H9 (cell line): ENCODE measurements at regions not wholly inside any gene's neighbourhood (a gene's known extent, or its start where the extent isn't known, plus 50 kb on each side); places are given as distances from the start of the nearest gene placed in this dataset.

Source experiments
- DNase-seq: peaks from one replicate; pipeline ENCODE4 v3.0.0-alpha.2; 2017
- H2AFZ ChIP-seq: one replicate; pipeline ENCODE4 v1.6.1; 2013; ENCODE audit warnings: mild to moderate bottlenecking, low read length, control low read depth, moderate library complexity
- H2AK5ac ChIP-seq: 2 replicates; pipeline ENCODE4 v1.6.1; 2013; ENCODE audit warnings: low read length, control low read depth, mixed read lengths; ENCODE audit not compliant: insufficient read length
- H2BK120ac ChIP-seq: one replicate; pipeline ENCODE4 v1.6.1; 2013; ENCODE audit warnings: low read depth, mild to moderate bottlenecking, low read length, control low read depth, inconsistent platforms; ENCODE audit not compliant: poor library complexity, severe bottlenecking
- H2BK12ac ChIP-seq: 2 replicates; pipeline ENCODE4 v1.6.1; 2013; ENCODE audit warnings: low read length, control low read depth, mixed read lengths, low read depth; ENCODE audit not compliant: insufficient read length
- H2BK15ac ChIP-seq: 2 replicates; pipeline ENCODE4 v1.6.1; 2013; ENCODE audit warnings: low read depth, low read length, control low read depth
- H2BK20ac ChIP-seq: one replicate; pipeline ENCODE4 v1.6.1; 2013; ENCODE audit warnings: low read depth, mild to moderate bottlenecking, low read length, control low read depth, inconsistent platforms; ENCODE audit not compliant: poor library complexity, severe bottlenecking
- H2BK5ac ChIP-seq: 2 replicates; pipeline ENCODE4 v1.6.1; 2013; ENCODE audit warnings: low read length, control low read depth, mixed read lengths; ENCODE audit not compliant: insufficient read length
- H3K14ac ChIP-seq: 2 replicates; pipeline ENCODE4 v1.6.1; 2013; ENCODE audit warnings: low read length, control low read depth; ENCODE audit not compliant: insufficient read depth
- H3K18ac ChIP-seq: 2 replicates; pipeline ENCODE4 v1.6.1; 2013; ENCODE audit warnings: low read depth, mild to moderate bottlenecking, mixed read lengths, low read length, control low read depth; ENCODE audit not compliant: insufficient read length
- H3K23ac ChIP-seq: 2 replicates; pipeline ENCODE4 v1.6.1; 2013; ENCODE audit warnings: low read length, control low read depth, mixed read lengths, low read depth; ENCODE audit not compliant: insufficient read length
- H3K23me2 ChIP-seq: 2 replicates; pipeline ENCODE4 v1.6.1; 2013; ENCODE audit warnings: low read depth, mild to moderate bottlenecking, mixed read lengths, low read length, control low read depth; ENCODE audit not compliant: insufficient read length, poor library complexity, severe bottlenecking
- H3K27ac ChIP-seq: 2 replicates; pipeline ENCODE4 v1.5.1; 2013; ENCODE audit warnings: low read length, control low read depth, mixed read lengths, low read depth; ENCODE audit not compliant: insufficient read length
- H3K27me3 ChIP-seq: 2 replicates; pipeline ENCODE4 v1.6.1; 2013; ENCODE audit warnings: low read length, control low read depth, inconsistent platforms; ENCODE audit not compliant: insufficient read depth
- H3K4ac ChIP-seq: 2 replicates; pipeline ENCODE4 v1.6.1; 2013; ENCODE audit warnings: low read depth, mild to moderate bottlenecking, control low read depth, inconsistent platforms, low read length, moderate library complexity
- H3K4me1 ChIP-seq: 2 replicates; pipeline ENCODE4 v1.6.1; 2013; ENCODE audit warnings: low read length, control low read depth, inconsistent platforms; ENCODE audit not compliant: insufficient read depth
- H3K4me2 ChIP-seq: 2 replicates; pipeline ENCODE4 v1.6.1; 2013; ENCODE audit warnings: low read length, control low read depth, mixed read lengths; ENCODE audit not compliant: insufficient read length, insufficient read depth
- H3K56ac ChIP-seq: 2 replicates; pipeline ENCODE4 v1.6.1; 2013; ENCODE audit warnings: low read depth, mild to moderate bottlenecking, mixed read lengths, low read length, control low read depth; ENCODE audit not compliant: insufficient read length
- H3K79me1 ChIP-seq: 2 replicates; pipeline ENCODE4 v1.6.1; 2013; ENCODE audit warnings: low read depth, mild to moderate bottlenecking, moderate library complexity, low read length, control low read depth, inconsistent platforms; ENCODE audit not compliant: insufficient read depth, poor library complexity, severe bottlenecking
- H3K79me2 ChIP-seq: 2 replicates; pipeline ENCODE4 v1.6.1; 2013; ENCODE audit warnings: low read length, control low read depth, inconsistent platforms; ENCODE audit not compliant: insufficient read depth
- H3K9ac ChIP-seq: 2 replicates; pipeline ENCODE4 v1.6.1; 2013; ENCODE audit warnings: low read length, control low read depth, mixed read lengths; ENCODE audit not compliant: insufficient read length; ENCODE audit errors: extremely low read depth
- H3K9me3 ChIP-seq: one replicate; pipeline ENCODE4 v1.6.1; 2013; ENCODE audit warnings: low read depth, low read length, inconsistent platforms; ENCODE audit not compliant: control insufficient read depth
- H3T11ph ChIP-seq: one replicate; pipeline ENCODE4 v1.6.1; 2013; ENCODE audit warnings: mild to moderate bottlenecking, low read length, control low read depth, inconsistent platforms
- H4K20me1 ChIP-seq: one replicate; pipeline ENCODE4 v1.6.1; 2013; ENCODE audit not compliant: control insufficient read depth, insufficient read length, insufficient read depth
- H4K5ac ChIP-seq: 2 replicates; pipeline ENCODE4 v1.6.1; 2013; ENCODE audit warnings: low read depth, mild to moderate bottlenecking, mixed read lengths, low read length, control low read depth; ENCODE audit not compliant: insufficient read length
- H4K8ac ChIP-seq: replicated peaks from 2 replicates; pipeline ENCODE4 v1.6.1; 2013; ENCODE audit warnings: low read length, control low read depth, mixed read lengths, low read depth; ENCODE audit not compliant: insufficient read length
- H4K91ac ChIP-seq: 2 replicates; pipeline ENCODE4 v1.6.1; 2013; ENCODE audit warnings: low read depth, mild to moderate bottlenecking, moderate library complexity, mixed read lengths, low read length, control low read depth; ENCODE audit not compliant: insufficient read length
- H3K27ac Mint-ChIP-seq, 3 experiments: 2 replicates in 2 of 3; 3 replicates in 1 of 3; pipeline ENCODE4 v1.8.0; 2020 to 2021; ENCODE audit warnings: mixed read lengths in 3 of 3, mild to moderate bottlenecking in 1 of 3, moderate library complexity in 1 of 3
- H3K27me3 Mint-ChIP-seq: 2 replicates; pipeline ENCODE4 v1.8.0; 2021; ENCODE audit warnings: low read depth, mild to moderate bottlenecking, moderate library complexity, mixed read lengths
- H3K36me3 Mint-ChIP-seq, 3 experiments: 2 replicates in 2 of 3; 3 replicates in 1 of 3; pipeline ENCODE4 v1.8.0; 2020 to 2021; ENCODE audit warnings: low read depth in 3 of 3, mixed read lengths in 3 of 3; ENCODE audit not compliant: insufficient read depth in 1 of 3
- H3K4me1 Mint-ChIP-seq, 2 experiments: 2 replicates each; pipeline ENCODE4 v1.8.0; 2020; ENCODE audit warnings: mixed read lengths in 2 of 2
- H3K4me3 Mint-ChIP-seq, 2 experiments: 2 replicates in 1 of 2; 3 replicates in 1 of 2; pipeline ENCODE4 v1.8.0; 2020 to 2021; ENCODE audit warnings: mild to moderate bottlenecking in 2 of 2, mixed read lengths in 2 of 2, moderate library complexity in 1 of 2
- H3K9me3 Mint-ChIP-seq, 2 experiments: 2 replicates in 1 of 2; 3 replicates in 1 of 2; pipeline ENCODE4 v1.8.0; 2020; ENCODE audit warnings: mild to moderate bottlenecking in 2 of 2, mixed read lengths in 2 of 2, moderate library complexity in 1 of 2
- WGBS: extraction: QIAGEN DNeasy Blood & Tissue Kit; methylation state at CpG from one replicate; pipeline ENCODE4 v1.1.7; 2013; ENCODE audit warnings: missing lambda C conversion rate, low lambda C conversion rate, mixed read lengths; ENCODE audit not compliant: insufficient read length; ENCODE audit errors: extremely low coverage; 5-methylcytosine and 5-hydroxymethylcytosine counted together
- TF ChIP-seq, protein P1 (sequence below): fragments of 200-600 bp; sonication (generic); conservative IDR thresholded peaks from 3 replicates; pipeline ENCODE4 v1.8.0; 2021; ENCODE audit warnings: antibody characterized with exemption, mild to moderate bottlenecking

GRCh38 chr4:156606554-156607477 is 364.8 kb downstream of the PDGFC start:
- H3K27ac Mint-ChIP-seq, result no peak overlapping the region
- H4K20me1 ChIP-seq, result no peaks in the 10 kb centered on the region
- no peak overlapping the region for H2AK5ac ChIP-seq
- no peak overlapping the region for H2BK120ac ChIP-seq
- no peak overlapping the region for H2BK12ac ChIP-seq
- H3K4me2 ChIP-seq, result no peak overlapping the region
- no peak overlapping the region for H3K4me3 Mint-ChIP-seq
- no peaks in the 10 kb centered on the region for H3K27me3 Mint-ChIP-seq
- no peak overlapping the region for H2AFZ ChIP-seq
- no peaks in the 10 kb centered on the region for H3K79me2 ChIP-seq
- no peak overlapping the region for H3K23ac ChIP-seq
- H3K18ac ChIP-seq, result no peak overlapping the region
- no peaks in the 10 kb centered on the region for H3K23me2 ChIP-seq
- H3K27ac ChIP-seq, result no peak overlapping the region
- DNase-seq, result no peak
- no peak overlapping the region for H3K56ac ChIP-seq
- H3K4me1 ChIP-seq, result no peaks in the 10 kb centered on the region; the same call in 1 of the 2 replicates
- no peak overlapping the region for H4K5ac ChIP-seq
- H2BK5ac ChIP-seq, result no peak overlapping the region
- H2BK15ac ChIP-seq, result no peak overlapping the region
- TF ChIP-seq, protein P1, sequence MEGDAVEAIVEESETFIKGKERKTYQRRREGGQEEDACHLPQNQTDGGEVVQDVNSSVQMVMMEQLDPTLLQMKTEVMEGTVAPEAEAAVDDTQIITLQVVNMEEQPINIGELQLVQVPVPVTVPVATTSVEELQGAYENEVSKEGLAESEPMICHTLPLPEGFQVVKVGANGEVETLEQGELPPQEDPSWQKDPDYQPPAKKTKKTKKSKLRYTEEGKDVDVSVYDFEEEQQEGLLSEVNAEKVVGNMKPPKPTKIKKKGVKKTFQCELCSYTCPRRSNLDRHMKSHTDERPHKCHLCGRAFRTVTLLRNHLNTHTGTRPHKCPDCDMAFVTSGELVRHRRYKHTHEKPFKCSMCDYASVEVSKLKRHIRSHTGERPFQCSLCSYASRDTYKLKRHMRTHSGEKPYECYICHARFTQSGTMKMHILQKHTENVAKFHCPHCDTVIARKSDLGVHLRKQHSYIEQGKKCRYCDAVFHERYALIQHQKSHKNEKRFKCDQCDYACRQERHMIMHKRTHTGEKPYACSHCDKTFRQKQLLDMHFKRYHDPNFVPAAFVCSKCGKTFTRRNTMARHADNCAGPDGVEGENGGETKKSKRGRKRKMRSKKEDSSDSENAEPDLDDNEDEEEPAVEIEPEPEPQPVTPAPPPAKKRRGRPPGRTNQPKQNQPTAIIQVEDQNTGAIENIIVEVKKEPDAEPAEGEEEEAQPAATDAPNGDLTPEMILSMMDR, result no peak
- H3T11ph ChIP-seq, result no peak overlapping the region
- H3K9ac ChIP-seq, result no peak overlapping the region
- no peaks in the 10 kb centered on the region for H3K9me3 ChIP-seq
- no peak overlapping the region for H4K91ac ChIP-seq
- H3K79me1 ChIP-seq, result no peaks in the 10 kb centered on the region
- H3K4me1 Mint-ChIP-seq, result peaks cover 2 to 6% of the 10 kb centered on the region in 2 experiments; a peak in 3 of 4 replicates
- no peak overlapping the region for H3K14ac ChIP-seq
- no peaks in the 10 kb centered on the region for H3K27me3 ChIP-seq
- no peak overlapping the region for H4K8ac ChIP-seq
- peaks cover 2 to 9% (median 2%) of the 10 kb centered on the region in 3 experiments for H3K36me3 Mint-ChIP-seq
- H3K4ac ChIP-seq, result no peak overlapping the region
- WGBS, result no CpG with 5 or more reads among the region's 7 CpGs
- no peak overlapping the region for H2BK20ac ChIP-seq
- H3K9me3 Mint-ChIP-seq, result peaks cover 7 to 9% of the 10 kb centered on the region in 2 experiments
